Dendritic cell treated with granulocyte-macrophage colony-stimulating factor and Interleukin-4, amounts not matched to agents 40 ng/mL and 50 ng/mL, for 4 days (primary cell): ENCODE measurements at regions not wholly inside any gene's neighbourhood (a gene's known extent, or its start where the extent isn't known, plus 50 kb on each side); places are given as distances from the start of the nearest gene placed in this dataset.

Experiments used
- H3K27ac Mint-ChIP-seq: one replicate; pipeline ENCODE4 v1.8.0; 2022; ENCODE audit warnings: mild to moderate bottlenecking, mixed read lengths
- H3K27me3 Mint-ChIP-seq: one replicate; pipeline ENCODE4 v1.8.0; 2022; ENCODE audit warnings: mild to moderate bottlenecking, mixed read lengths
- H3K36me3 Mint-ChIP-seq: one replicate; pipeline ENCODE4 v1.8.0; 2022; ENCODE audit warnings: low read depth, mixed read lengths
- H3K4me1 Mint-ChIP-seq: one replicate; pipeline ENCODE4 v1.8.0; 2022; ENCODE audit warnings: low read depth, mixed read lengths
- H3K4me3 Mint-ChIP-seq: one replicate; pipeline ENCODE4 v1.8.0; 2022; ENCODE audit warnings: mild to moderate bottlenecking, moderate library complexity, mixed read lengths
- H3K9me3 Mint-ChIP-seq: one replicate; pipeline ENCODE4 v1.8.0; 2022; ENCODE audit warnings: mixed read lengths
- intact Hi-C: fragments of 100-400 bp; cut with micrococcal nuclease; formaldehyde crosslinking; loops from one replicate; pipeline ENCODE4 v1.15.0; 2022

DNA sequence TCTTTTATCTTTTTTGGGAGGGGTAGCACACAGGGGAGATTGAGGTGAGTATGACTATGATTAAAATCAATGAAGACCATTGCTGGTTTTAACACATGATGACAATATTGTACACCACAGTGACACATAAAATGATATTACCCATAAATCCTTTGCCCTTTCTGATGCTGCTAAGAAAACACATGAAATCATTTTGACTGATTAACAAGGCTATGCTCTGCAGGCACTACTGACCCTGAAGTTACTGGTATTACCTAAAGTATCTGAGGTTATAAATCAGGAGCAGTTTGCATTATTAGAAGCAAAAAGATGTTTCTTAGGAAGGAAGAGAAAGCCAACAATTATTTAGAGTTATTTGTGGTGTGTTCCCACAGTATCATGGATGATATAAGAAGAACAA is 701.2 kb upstream of the PTBP2 start:
- Mint-ChIP-seq H3K36me3 (no peaks in the 10 kb centered on the region), H3K4me1 (no peaks in the 10 kb centered on the region)
- intact Hi-C loops = no loop called here

DNA sequence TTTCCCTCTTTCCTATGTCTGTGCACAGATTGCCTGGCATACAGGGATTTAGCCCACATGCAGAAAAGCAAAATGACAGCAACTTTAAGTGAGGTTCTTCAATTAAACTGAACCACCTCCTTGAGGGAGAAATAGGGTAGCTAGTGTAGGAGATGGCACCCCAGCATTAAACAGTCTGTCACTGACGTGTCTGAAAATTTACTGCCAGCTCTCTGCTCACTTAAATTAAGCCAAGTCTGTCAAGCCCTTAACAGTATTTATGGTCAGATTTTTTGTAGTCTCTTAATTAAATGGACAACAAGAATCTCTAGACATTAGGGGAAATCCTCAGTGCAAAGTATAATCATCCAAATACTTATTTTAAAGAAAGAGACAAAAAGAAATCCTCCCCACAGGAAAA is 696.5 kb upstream of the PTBP2 start:
- intact Hi-C loops = no loop called here
- no peak overlapping the region for H3K4me3 Mint-ChIP-seq

More for the DNA sequence above, 701.2 kb upstream of the PTBP2 start:
- no peak overlapping the region for H3K27ac Mint-ChIP-seq
- no peaks in the 10 kb centered on the region for H3K9me3 Mint-ChIP-seq
- no peaks in the 10 kb centered on the region for H3K27me3 Mint-ChIP-seq
- no peak overlapping the region for H3K4me3 Mint-ChIP-seq

DNA sequence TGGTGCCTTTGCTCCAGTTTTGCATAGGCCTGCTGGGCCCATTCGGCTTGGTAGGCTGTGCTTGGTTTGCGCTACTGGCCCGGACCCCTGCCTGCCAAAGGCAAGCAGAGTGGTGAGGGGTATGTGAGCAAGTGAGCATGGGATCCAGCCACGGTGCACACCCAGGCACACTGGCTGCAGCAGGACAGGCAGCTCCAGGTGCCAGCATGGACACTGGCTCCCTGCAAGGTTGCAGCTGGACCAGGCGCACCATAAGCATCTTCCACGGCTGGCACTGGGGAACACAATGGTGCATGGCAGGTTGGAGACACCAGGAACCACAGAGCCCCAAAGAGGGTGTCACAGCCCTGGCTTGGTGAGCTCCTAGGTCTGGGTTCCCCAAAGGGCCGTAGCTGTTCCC is 693.5 kb upstream of the PTBP2 start:
- H3K27ac Mint-ChIP-seq = no peak overlapping the region

More for the DNA sequence above, 696.5 kb upstream of the PTBP2 start:
- Mint-ChIP-seq H3K27ac (no peak overlapping the region), H3K9me3 (peaks cover 22% of the 10 kb centered on the region), H3K36me3 (no peaks in the 10 kb centered on the region), H3K4me1 (no peaks in the 10 kb centered on the region), H3K27me3 (no peaks in the 10 kb centered on the region)

DNA sequence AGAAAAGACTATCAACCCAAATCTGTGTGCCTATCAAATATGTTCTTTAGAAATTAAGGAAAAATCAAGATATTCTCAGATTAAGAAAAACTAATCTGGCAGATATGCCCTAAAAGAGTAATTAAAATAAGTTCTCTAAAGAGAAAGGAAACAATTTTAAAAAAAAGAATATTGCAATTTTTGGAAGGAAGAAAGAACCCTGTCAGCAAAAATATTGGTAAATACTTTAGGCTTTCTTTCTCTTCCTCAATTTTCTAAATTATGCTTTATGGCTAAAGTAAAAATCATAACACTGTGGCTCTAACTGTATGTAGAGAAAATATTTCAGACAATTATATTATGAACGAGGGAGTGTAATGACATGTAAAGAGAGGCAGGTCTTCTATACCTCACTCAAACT is 691.3 kb upstream of the PTBP2 start:
- Mint-ChIP-seq H3K36me3 (no peaks in the 10 kb centered on the region), H3K4me3 (no peak overlapping the region), H3K4me1 (no peaks in the 10 kb centered on the region), H3K27me3 (no peaks in the 10 kb centered on the region), H3K27ac (no peak overlapping the region), H3K9me3 (peaks cover 22% of the 10 kb centered on the region)
- intact Hi-C loops = no loop called here

More for the DNA sequence above, 693.5 kb upstream of the PTBP2 start:
- intact Hi-C loops = no loop called here
- Mint-ChIP-seq H3K36me3 (no peaks in the 10 kb centered on the region), H3K27me3 (no peaks in the 10 kb centered on the region), H3K9me3 (peaks cover 22% of the 10 kb centered on the region), H3K4me3 (no peak overlapping the region), H3K4me1 (no peaks in the 10 kb centered on the region)

DNA sequence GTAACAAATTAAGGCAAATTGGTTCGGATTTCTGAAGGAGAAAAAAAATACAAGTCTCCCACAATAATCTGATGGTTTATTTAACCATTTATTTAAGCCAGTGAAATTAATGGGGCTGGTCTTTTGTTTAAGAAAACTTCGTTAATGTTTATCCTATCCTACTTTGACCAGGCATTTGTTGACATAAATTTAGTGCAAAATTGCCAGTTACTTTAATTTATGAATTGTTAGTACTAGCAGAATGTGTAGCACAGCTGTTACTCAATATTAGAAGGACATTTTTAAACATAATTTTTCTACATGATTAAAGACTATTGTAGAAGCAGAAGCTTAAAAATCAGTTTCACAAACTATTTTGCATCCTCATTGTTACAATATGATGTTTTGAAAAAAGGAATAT is 687.6 kb upstream of the PTBP2 start:
- no peak overlapping the region for H3K27ac Mint-ChIP-seq
- H3K4me3 Mint-ChIP-seq = no peak overlapping the region
- H3K27me3 Mint-ChIP-seq = no peaks in the 10 kb centered on the region
- no peaks in the 10 kb centered on the region for H3K4me1 Mint-ChIP-seq
- intact Hi-C loops = no loop called here
- peaks cover 9% of the 10 kb centered on the region for H3K9me3 Mint-ChIP-seq
- no peaks in the 10 kb centered on the region for H3K36me3 Mint-ChIP-seq

DNA sequence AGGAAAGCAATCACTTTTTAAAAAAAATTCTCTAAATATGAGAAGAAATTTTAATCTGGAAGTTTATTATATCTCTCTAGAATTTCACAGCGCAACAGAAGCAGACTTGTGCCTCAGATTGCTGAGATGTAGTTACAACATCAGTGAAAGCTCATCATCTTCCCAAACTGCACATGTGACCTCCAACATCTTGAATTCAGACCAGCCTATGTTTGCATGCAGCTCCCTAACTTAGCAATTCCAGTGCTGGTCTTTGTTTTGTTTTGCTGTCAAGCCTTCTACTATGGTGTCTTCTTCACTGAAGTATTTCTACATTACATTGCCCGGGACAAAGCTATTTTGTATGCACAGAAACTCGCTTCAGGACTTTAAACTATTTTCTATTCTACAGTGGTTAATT is 684.8 kb upstream of the PTBP2 start:
- H3K4me1 Mint-ChIP-seq = no peaks in the 10 kb centered on the region
- H3K4me3 Mint-ChIP-seq = no peak overlapping the region
- no peaks in the 10 kb centered on the region for H3K27me3 Mint-ChIP-seq
- H3K36me3 Mint-ChIP-seq = no peaks in the 10 kb centered on the region
- H3K9me3 Mint-ChIP-seq = no peaks in the 10 kb centered on the region
- no peak overlapping the region for H3K27ac Mint-ChIP-seq
- intact Hi-C loops = no loop called here

DNA sequence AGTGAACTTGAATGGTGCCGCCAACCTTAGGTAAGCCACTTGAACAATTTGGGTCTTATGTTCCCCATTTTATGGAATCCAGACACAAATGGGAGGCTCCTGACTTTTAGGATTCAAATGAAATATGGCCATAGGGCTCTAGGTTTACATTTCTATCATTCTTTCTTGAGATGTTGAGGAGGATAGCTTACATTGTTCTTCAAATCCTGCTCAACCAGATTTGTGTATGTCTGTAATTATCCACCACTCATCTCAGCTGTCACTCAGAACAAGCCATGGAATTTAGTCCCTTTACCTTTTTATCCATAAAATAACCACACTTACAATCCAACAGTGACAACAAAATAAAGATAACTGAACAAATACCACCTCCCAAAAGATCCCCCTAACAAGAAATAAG is 682.9 kb upstream of the PTBP2 start:
- H3K27ac Mint-ChIP-seq = no peak overlapping the region

DNA sequence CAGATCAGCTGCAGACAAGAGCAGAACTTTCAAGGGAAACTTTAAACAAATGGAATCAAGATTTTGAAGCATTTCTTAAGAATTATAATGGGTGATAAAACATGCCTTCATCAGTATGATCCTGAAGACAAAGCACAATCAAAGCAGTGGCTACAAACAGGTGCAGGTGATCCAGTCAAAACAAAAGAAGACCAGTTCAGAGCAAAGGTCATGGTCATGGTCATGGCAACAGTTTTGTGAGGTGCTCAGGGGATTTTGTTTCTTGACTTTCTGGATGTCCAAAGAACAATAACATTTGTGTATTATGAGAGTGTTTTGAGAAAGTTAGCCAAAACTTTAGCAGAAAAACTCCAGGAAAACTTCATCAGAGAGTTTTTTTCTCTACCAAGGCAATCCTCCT is 681.7 kb upstream of the PTBP2 start:
- H3K4me3 Mint-ChIP-seq = no peak overlapping the region
- intact Hi-C loops = no loop called here
- no peaks in the 10 kb centered on the region for H3K36me3 Mint-ChIP-seq
- peaks cover 12% of the 10 kb centered on the region for H3K9me3 Mint-ChIP-seq
- H3K4me1 Mint-ChIP-seq = no peaks in the 10 kb centered on the region
- H3K27ac Mint-ChIP-seq = no peak overlapping the region
- no peaks in the 10 kb centered on the region for H3K27me3 Mint-ChIP-seq

More for the DNA sequence above, 682.9 kb upstream of the PTBP2 start:
- no peaks in the 10 kb centered on the region for H3K27me3 Mint-ChIP-seq
- H3K9me3 Mint-ChIP-seq = peaks cover 8% of the 10 kb centered on the region
- H3K4me1 Mint-ChIP-seq = no peaks in the 10 kb centered on the region
- intact Hi-C loops = no loop called here
- no peaks in the 10 kb centered on the region for H3K36me3 Mint-ChIP-seq
- no peak overlapping the region for H3K4me3 Mint-ChIP-seq

DNA sequence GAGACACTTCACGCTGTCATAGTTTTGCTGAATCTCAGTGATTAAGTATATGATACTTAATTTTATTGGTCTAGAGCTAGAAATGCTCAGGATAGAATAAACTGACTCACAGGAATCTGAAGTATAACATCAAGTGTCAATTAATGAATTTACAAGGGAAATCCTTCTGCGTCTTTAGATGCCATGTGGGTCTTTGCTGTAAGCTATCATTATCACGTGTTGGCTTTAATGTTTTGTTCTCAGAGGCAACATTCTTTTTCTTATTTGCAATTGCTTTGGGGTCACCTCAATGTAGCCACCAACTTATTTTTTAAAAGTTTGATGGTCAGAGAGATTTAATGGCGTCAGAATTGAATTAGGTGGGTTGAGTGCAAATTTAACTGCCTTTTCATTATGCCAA is 680.1 kb upstream of the PTBP2 start:
- H3K36me3 Mint-ChIP-seq = no peaks in the 10 kb centered on the region
- intact Hi-C loops = no loop called here
- H3K9me3 Mint-ChIP-seq = peaks cover 25% of the 10 kb centered on the region
- no peaks in the 10 kb centered on the region for H3K4me1 Mint-ChIP-seq
- no peak overlapping the region for H3K4me3 Mint-ChIP-seq
- no peak overlapping the region for H3K27ac Mint-ChIP-seq
- no peaks in the 10 kb centered on the region for H3K27me3 Mint-ChIP-seq

DNA sequence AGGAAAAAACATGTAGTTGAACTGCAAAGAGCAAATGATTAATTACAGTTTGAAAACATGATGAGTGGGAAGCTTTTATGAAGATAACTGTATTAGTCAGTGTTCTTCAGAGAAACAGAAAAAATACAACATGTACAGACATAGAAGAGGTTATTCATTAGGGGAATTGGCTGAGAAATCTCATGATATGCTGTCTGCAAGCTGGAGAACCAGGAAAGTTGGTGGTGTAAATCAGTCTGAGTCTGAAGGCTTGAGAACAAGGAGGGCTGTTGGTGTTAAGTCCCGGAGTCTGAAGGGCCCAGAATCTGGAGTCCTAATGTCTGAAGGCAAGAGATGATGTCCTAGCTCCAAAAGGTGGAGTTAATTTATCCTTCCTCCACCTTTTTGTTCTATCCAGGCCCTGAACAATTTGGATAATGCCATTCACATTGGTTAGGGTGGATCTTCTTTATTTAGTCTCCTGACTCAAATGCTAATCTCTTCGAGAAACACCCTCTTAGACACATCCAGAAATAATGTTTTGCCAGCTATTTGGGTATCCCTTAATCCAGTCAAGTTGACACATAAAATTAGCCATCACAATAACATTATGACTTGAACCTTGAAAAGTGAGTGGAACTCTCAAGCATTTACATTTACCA is 672.9 kb upstream of the PTBP2 start:
- H3K4me1 Mint-ChIP-seq = no peaks in the 10 kb centered on the region
- H3K4me3 Mint-ChIP-seq = no peak overlapping the region
- peaks cover 38% of the 10 kb centered on the region for H3K9me3 Mint-ChIP-seq
- no peaks in the 10 kb centered on the region for H3K36me3 Mint-ChIP-seq
- intact Hi-C loops = no loop called here
- no peak overlapping the region for H3K27ac Mint-ChIP-seq
- no peaks in the 10 kb centered on the region for H3K27me3 Mint-ChIP-seq

DNA sequence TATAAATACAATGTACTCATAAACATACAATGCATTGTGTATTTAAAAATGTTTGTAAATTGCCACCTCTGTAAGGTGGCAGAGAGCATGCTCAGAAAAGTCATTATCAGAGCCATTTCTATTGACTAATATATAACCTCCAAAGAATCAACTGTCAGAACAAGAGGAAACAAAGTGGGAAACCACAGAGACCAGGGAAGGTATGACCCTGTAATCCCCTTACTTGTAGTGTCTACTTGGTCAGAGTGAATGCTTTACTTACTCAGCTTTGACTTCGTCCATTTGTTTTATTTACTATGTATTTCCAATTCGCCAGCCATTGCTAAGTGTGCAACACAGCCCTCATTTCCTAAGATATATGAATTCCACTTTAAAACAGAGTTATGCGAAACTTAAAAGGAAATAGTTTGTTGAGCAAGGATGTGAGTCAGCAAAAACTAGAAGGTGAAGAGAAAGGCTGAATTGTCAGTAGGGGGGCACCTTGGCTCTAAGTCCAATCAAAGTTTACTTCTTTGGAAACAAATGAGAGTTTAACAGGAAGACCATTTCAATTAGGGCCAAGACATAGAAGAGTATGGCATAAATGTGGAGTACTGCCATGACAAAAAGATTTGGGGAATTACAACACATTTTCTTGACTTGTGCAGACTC is 671.7 kb upstream of the PTBP2 start:
- H3K4me1 Mint-ChIP-seq = no peaks in the 10 kb centered on the region
- H3K27ac Mint-ChIP-seq = no peak overlapping the region
- no peaks in the 10 kb centered on the region for H3K27me3 Mint-ChIP-seq
- H3K9me3 Mint-ChIP-seq = peaks cover 44% of the 10 kb centered on the region
- no peaks in the 10 kb centered on the region for H3K36me3 Mint-ChIP-seq
- no peak overlapping the region for H3K4me3 Mint-ChIP-seq
- intact Hi-C loops = no loop called here

DNA sequence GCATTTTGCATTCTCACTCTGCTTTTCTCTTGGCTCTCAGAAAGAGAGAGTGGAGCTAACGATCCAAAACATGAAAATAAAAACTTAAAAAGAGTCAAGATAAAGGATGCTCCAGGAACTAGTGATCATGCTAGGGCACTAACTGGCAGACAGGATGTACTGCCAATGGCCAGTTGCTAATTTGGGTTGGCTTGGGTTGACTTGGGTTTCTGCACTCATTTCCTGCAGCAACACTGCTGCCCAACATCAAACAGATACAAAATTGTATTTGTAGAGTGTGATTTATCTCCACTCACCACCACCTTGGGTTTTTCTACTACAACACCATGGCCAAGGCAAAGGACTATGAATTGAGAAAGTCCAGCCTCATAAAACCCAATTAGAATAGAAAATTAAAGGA is 662.3 kb upstream of the PTBP2 start:
- intact Hi-C loops = no loop called here
- Mint-ChIP-seq H3K9me3 (peaks cover 35% of the 10 kb centered on the region), H3K27me3 (no peaks in the 10 kb centered on the region), H3K36me3 (no peaks in the 10 kb centered on the region), H3K4me3 (no peak overlapping the region), H3K4me1 (no peaks in the 10 kb centered on the region), H3K27ac (no peak overlapping the region)

DNA sequence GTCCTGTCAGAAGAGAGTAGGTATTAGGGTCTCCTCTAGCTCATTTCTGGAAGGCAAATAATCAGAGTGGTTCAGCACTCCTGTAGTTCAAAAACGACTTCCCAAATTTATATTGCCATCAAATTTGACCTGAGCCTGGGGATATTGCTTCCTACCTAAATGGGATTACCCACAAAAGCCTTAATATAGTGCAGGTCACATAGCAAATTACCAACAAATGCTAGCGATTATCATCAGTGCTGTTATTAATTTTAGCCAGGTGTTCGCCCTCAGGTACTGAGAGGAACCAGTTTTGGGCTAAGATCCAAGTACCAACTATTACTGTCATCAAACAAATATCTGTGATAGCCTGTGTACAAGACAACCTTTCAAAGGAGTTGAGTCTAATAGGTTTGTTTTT is 661.8 kb upstream of the PTBP2 start:
- Mint-ChIP-seq H3K27ac (no peak overlapping the region), H3K4me1 (no peaks in the 10 kb centered on the region), H3K4me3 (no peak overlapping the region), H3K36me3 (no peaks in the 10 kb centered on the region), H3K27me3 (no peaks in the 10 kb centered on the region), H3K9me3 (peaks cover 30% of the 10 kb centered on the region)
- intact Hi-C loops = no loop called here

DNA sequence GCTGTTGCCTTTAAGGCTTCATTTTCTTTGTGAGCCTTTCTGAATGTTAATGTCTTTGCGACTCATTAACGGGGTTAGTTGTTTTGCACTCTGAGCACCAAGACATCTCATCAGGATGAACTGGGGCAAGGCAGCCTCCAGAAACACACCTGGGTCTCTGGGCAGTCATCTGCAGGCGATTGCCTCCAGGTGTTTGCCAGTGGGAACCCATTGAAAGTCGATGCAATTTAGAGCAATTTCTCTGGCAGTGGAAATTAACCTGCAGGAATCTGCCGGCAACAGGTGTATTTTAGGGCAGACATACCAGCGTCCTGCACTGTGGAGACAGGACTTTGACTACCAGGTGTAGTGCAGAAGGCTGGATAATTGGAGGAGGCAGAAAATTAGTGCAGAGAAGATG is 661.0 kb upstream of the PTBP2 start:
- H3K27me3 Mint-ChIP-seq = no peaks in the 10 kb centered on the region
- no peaks in the 10 kb centered on the region for H3K4me1 Mint-ChIP-seq
- H3K36me3 Mint-ChIP-seq = no peaks in the 10 kb centered on the region
- intact Hi-C loops = no loop called here
- H3K9me3 Mint-ChIP-seq = peaks cover 31% of the 10 kb centered on the region
- no peak overlapping the region for H3K4me3 Mint-ChIP-seq
- H3K27ac Mint-ChIP-seq = no peak overlapping the region

DNA sequence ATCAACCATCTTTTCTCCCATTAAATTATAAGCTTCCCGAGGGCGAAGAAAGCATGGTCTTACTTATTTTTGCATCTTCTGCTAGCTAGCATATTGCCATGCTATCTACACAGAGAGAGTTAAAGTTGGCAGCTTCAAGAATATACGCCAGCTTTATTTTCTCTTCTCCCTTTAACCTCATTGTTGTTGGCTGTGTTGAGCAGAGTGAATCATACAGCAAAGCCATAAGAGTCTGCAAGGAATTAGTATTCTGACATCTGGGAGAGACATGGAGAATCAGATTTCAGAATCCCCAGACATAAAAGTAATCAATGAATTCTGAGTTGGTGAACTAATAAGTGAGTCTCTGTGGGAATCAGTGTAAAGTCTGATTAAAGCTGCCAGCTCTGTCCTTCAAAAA is 649.6 kb upstream of the PTBP2 start:
- Mint-ChIP-seq H3K27ac (no peak overlapping the region), H3K27me3 (no peaks in the 10 kb centered on the region), H3K9me3 (peaks cover 15% of the 10 kb centered on the region), H3K4me3 (no peak overlapping the region), H3K4me1 (no peaks in the 10 kb centered on the region), H3K36me3 (no peaks in the 10 kb centered on the region)
- intact Hi-C loops = no loop called here
